ENCODE measurements at regions not wholly inside any gene's neighbourhood (a gene's known extent, or its start where the extent isn't known, plus 50 kb on each side); places are given as distances from the start of the nearest gene placed in this dataset.

DNA sequence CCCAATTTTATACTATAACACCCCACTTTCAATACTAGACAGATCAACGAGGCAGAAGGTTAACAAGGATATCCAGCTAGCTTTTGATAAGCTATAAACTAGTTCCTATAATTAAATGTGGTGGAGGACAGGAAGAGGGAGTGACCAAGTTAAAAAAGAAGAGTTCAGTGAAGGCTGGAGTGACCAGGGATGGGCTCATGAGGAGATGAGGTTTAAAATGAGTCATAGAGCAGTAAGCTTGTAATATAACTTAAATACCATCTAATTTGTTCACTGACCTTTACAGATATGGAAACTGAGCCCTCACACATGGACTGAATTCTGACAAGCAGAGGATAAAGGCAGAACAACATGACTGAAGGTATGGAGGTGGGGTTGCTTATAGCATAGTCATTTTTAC lies 284.5 kb downstream of the SPATA31D1 start:
- Histone ChIP-seq H3K79me1 (ENCODE audit: low read length) (no peaks in the 10 kb centered on the region), H3K9me3 (ENCODE audit: insufficient read depth, low read depth, low read length) (no peaks in the 10 kb centered on the region), H2AFZ (ENCODE audit: insufficient read depth, low read length, poor library complexity) (no peak overlapping the region), H3K14ac (ENCODE audit: low read length) (no peak overlapping the region), H2BK5ac (ENCODE audit: low read depth, low read length, poor library complexity) (no peak overlapping the region), H2AK5ac (ENCODE audit: low read length) (no peak overlapping the region), H3K27ac (ENCODE audit: low read depth, low read length) (no peak overlapping the region), H2BK12ac (ENCODE audit: low read length) (no peak overlapping the region), H4K12ac (ENCODE audit: low read depth, low read length) (no peak overlapping the region), H3K4me2 (ENCODE audit: low read length) (no peak overlapping the region), H3K79me2 (ENCODE audit: control insufficient read depth, insufficient read depth, low read length, poor library complexity) (no peaks in the 10 kb centered on the region), H3K27me3 (ENCODE audit: insufficient read depth, low read length) (no peaks in the 10 kb centered on the region), H3K23ac (ENCODE audit: low read length) (no peak overlapping the region), H3K4me3 (ENCODE audit: low read depth, low read length) (no peak overlapping the region), H3K4ac (ENCODE audit: low read depth, low read length) (no peak overlapping the region), H2BK120ac (ENCODE audit: insufficient read depth, low read length, poor library complexity) (no peak overlapping the region), H3K9ac (ENCODE audit: low read length) (no peak overlapping the region), H4K8ac (ENCODE audit: low read depth, low read length) (no peak overlapping the region), H3K36me3 (ENCODE audit: control insufficient read depth in 1 of 2, insufficient read depth in 2 of 2, low read length in 2 of 2) (no peaks in the 10 kb centered on the region), H3K4me1 (ENCODE audit: control insufficient read depth in 1 of 2, insufficient read depth in 2 of 2, low read length in 2 of 2) (no peaks in the 10 kb centered on the region), H3K18ac (ENCODE audit: low read length) (no peak overlapping the region), H4K91ac (ENCODE audit: low read depth, low read length) (no peak overlapping the region)
- no peak for DNase-seq
- no CpG with 5 or more reads among the region's 1 CpG for WGBS (ENCODE audit: extremely low coverage, insufficient coverage, insufficient read length)

DNA sequence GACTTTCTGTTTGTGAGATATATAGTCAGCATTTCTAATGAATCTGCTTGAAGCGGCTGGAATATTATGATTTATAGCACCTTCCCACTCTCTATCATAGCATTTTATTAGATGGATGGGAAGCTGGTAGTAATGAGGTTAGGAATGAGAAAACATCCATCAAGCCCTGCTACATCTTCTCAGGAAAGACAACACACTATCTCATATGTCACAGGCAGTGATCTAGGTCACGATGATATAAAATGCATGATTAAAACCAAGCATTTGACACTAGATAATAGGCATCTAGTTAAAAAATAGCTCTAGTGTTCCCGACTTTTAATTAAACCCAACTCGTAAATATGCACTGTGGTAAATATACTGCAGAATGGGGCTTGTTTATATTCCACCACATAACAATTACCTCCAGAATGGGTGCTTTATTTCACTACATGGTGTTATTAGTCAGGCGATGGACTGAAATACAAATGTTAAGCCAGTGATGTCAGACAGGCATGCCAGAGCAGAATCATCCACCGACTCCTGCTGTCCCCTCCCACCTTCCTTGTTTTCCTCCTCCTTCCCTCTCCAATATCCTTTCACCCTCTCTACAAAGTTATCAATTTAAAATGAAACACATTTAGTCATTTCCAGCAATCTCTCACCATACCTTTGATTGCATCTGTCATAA lies 286.8 kb downstream of the SPATA31D1 start:
- DNase-seq, result no peak
- Histone ChIP-seq H3K27ac (ENCODE audit: low read depth, low read length) (no peak overlapping the region), H3K36me3 (ENCODE audit: control insufficient read depth in 1 of 2, insufficient read depth in 2 of 2, low read length in 2 of 2) (no peaks in the 10 kb centered on the region), H3K79me1 (ENCODE audit: low read length) (no peaks in the 10 kb centered on the region), H2BK12ac (ENCODE audit: low read length) (no peak overlapping the region), H3K79me2 (ENCODE audit: control insufficient read depth, insufficient read depth, low read length, poor library complexity) (no peaks in the 10 kb centered on the region), H3K4me3 (ENCODE audit: low read depth, low read length) (no peak overlapping the region), H2AFZ (ENCODE audit: insufficient read depth, low read length, poor library complexity) (no peak overlapping the region), H3K9ac (ENCODE audit: low read length) (no peak overlapping the region), H2AK5ac (ENCODE audit: low read length) (no peak overlapping the region), H4K8ac (ENCODE audit: low read depth, low read length) (no peak overlapping the region), H3K9me3 (ENCODE audit: insufficient read depth, low read depth, low read length) (no peaks in the 10 kb centered on the region), H3K27me3 (ENCODE audit: insufficient read depth, low read length) (no peaks in the 10 kb centered on the region), H3K23ac (ENCODE audit: low read length) (no peak overlapping the region), H2BK5ac (ENCODE audit: low read depth, low read length, poor library complexity) (no peak overlapping the region), H3K4ac (ENCODE audit: low read depth, low read length) (no peak overlapping the region), H4K12ac (ENCODE audit: low read depth, low read length) (no peak overlapping the region), H3K14ac (ENCODE audit: low read length) (no peak overlapping the region), H3K4me1 (ENCODE audit: control insufficient read depth in 1 of 2, insufficient read depth in 2 of 2, low read length in 2 of 2) (no peaks in the 10 kb centered on the region), H3K18ac (ENCODE audit: low read length) (no peak overlapping the region), H4K91ac (ENCODE audit: low read depth, low read length) (no peak overlapping the region), H2BK120ac (ENCODE audit: insufficient read depth, low read length, poor library complexity) (no peak overlapping the region), H3K4me2 (ENCODE audit: low read length) (no peak overlapping the region)
- WGBS (ENCODE audit: extremely low coverage, insufficient coverage, insufficient read length), result no CpG with 5 or more reads among the region's 6 CpGs

DNA sequence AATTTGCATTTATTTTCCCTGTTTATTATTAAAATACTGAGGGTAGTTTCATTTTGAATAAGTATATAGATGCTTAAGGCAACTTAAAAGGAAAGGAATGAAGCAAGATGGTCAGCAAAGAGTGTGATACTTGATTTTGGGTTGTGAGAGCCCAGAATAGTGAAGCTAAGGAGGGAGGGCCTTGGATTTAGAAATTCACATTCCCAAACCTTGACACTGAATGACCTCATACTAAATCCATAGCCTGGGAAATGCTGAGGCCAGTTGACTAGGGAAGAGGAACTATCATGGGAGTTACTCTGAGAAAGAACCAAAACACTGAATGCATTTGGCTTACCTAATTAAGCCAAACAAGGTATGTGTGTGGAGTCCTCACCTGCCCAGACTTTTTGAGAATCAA lies 292.5 kb downstream of the SPATA31D1 start:
- Histone ChIP-seq H3K4me2 (ENCODE audit: low read length) (no peak overlapping the region), H2AK5ac (ENCODE audit: low read length) (no peak overlapping the region), H3K27me3 (ENCODE audit: insufficient read depth, low read length) (no peaks in the 10 kb centered on the region), H2BK120ac (ENCODE audit: insufficient read depth, low read length, poor library complexity) (no peak overlapping the region), H4K8ac (ENCODE audit: low read depth, low read length) (no peak overlapping the region), H2BK5ac (ENCODE audit: low read depth, low read length, poor library complexity) (no peak overlapping the region), H2BK12ac (ENCODE audit: low read length) (no peak overlapping the region), H3K27ac (ENCODE audit: low read depth, low read length) (no peak overlapping the region), H3K18ac (ENCODE audit: low read length) (no peak overlapping the region), H3K79me1 (ENCODE audit: low read length) (no peaks in the 10 kb centered on the region), H3K79me2 (ENCODE audit: control insufficient read depth, insufficient read depth, low read length, poor library complexity) (no peaks in the 10 kb centered on the region), H4K91ac (ENCODE audit: low read depth, low read length) (no peak overlapping the region), H3K23ac (ENCODE audit: low read length) (no peak overlapping the region), H4K12ac (ENCODE audit: low read depth, low read length) (no peak overlapping the region), H2AFZ (ENCODE audit: insufficient read depth, low read length, poor library complexity) (no peak overlapping the region), H3K9ac (ENCODE audit: low read length) (no peak overlapping the region), H3K4me3 (ENCODE audit: low read depth, low read length) (no peak overlapping the region), H3K9me3 (ENCODE audit: insufficient read depth, low read depth, low read length) (no peaks in the 10 kb centered on the region), H3K4me1 (ENCODE audit: control insufficient read depth in 1 of 2, insufficient read depth in 2 of 2, low read length in 2 of 2) (no peaks in the 10 kb centered on the region), H3K14ac (ENCODE audit: low read length) (no peak overlapping the region), H3K4ac (ENCODE audit: low read depth, low read length) (no peak overlapping the region), H3K36me3 (ENCODE audit: control insufficient read depth in 1 of 2, insufficient read depth in 2 of 2, low read length in 2 of 2) (no peaks in the 10 kb centered on the region)
- no peak for DNase-seq

DNA sequence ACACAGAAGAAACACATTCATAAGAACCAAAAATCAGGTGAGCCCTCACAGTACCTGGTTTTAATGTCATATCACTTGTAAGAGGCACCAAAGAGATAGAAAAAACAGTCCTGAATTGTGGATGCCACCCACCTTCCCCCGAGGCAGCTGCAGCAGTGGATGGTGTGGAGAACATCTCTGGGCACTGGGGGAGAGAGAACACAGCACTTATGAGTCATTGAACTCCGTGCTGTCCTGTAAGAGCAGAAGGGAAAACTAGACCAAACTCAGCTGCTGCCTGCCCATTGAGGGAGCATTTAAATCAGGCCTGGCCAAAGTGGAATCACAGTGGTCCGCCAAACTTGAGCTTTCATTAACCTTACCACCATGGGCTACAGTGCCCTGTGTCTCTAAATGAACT lies 296.2 kb downstream of the SPATA31D1 start:
- H4K91ac ChIP-seq (ENCODE audit: low read depth, low read length), result no peak overlapping the region
- no peak overlapping the region for H3K23ac ChIP-seq (ENCODE audit: low read length)
- H2AK5ac ChIP-seq (ENCODE audit: low read length), result no peak overlapping the region
- H3K9me3 ChIP-seq (ENCODE audit: insufficient read depth, low read depth, low read length), result no peaks in the 10 kb centered on the region
- no peak overlapping the region for H3K18ac ChIP-seq (ENCODE audit: low read length)
- no peak overlapping the region for H4K8ac ChIP-seq (ENCODE audit: low read depth, low read length)
- H3K36me3 ChIP-seq (ENCODE audit: control insufficient read depth in 1 of 2, insufficient read depth in 2 of 2, low read length in 2 of 2), result no peaks in the 10 kb centered on the region
- no peak overlapping the region for H3K14ac ChIP-seq (ENCODE audit: low read length)
- H3K9ac ChIP-seq (ENCODE audit: low read length), result no peak overlapping the region
- no peak overlapping the region for H2BK12ac ChIP-seq (ENCODE audit: low read length)
- H3K4me3 ChIP-seq (ENCODE audit: low read depth, low read length), result no peak overlapping the region
- H2BK120ac ChIP-seq (ENCODE audit: insufficient read depth, low read length, poor library complexity), result no peak overlapping the region
- H3K4ac ChIP-seq (ENCODE audit: low read depth, low read length), result no peak overlapping the region
- no peak overlapping the region for H2AFZ ChIP-seq (ENCODE audit: insufficient read depth, low read length, poor library complexity)
- no peak overlapping the region for H3K27ac ChIP-seq (ENCODE audit: low read depth, low read length)
- no peaks in the 10 kb centered on the region for H3K79me2 ChIP-seq (ENCODE audit: control insufficient read depth, insufficient read depth, low read length, poor library complexity)
- no peaks in the 10 kb centered on the region for H3K79me1 ChIP-seq (ENCODE audit: low read length)
- no peak overlapping the region for H4K12ac ChIP-seq (ENCODE audit: low read depth, low read length)
- DNase-seq, result no peak
- no peaks in the 10 kb centered on the region for H3K4me1 ChIP-seq (ENCODE audit: control insufficient read depth in 1 of 2, insufficient read depth in 2 of 2, low read length in 2 of 2)
- no CpG with 5 or more reads among the region's 3 CpGs for WGBS (ENCODE audit: extremely low coverage, insufficient coverage, insufficient read length)
- H3K27me3 ChIP-seq (ENCODE audit: insufficient read depth, low read length), result no peaks in the 10 kb centered on the region
- no peak overlapping the region for H3K4me2 ChIP-seq (ENCODE audit: low read length)
- no peak overlapping the region for H2BK5ac ChIP-seq (ENCODE audit: low read depth, low read length, poor library complexity)

Measured in trophoblast cell (in vitro differentiated cells and primary cell).